HG03097 (cell line): ENCODE measurements at regions not wholly inside any gene's neighbourhood (a gene's known extent, or its start where the extent isn't known, plus 50 kb on each side); places are given as distances from the start of the nearest gene placed in this dataset.

Experiments
- ATAC-seq: cut with Tn5 transposase; IDR thresholded peaks from one replicate; pipeline ENCODE4 v1.9.1; 2021; ENCODE audit not compliant: unreplicated experiment, low FRiP score

DNA sequence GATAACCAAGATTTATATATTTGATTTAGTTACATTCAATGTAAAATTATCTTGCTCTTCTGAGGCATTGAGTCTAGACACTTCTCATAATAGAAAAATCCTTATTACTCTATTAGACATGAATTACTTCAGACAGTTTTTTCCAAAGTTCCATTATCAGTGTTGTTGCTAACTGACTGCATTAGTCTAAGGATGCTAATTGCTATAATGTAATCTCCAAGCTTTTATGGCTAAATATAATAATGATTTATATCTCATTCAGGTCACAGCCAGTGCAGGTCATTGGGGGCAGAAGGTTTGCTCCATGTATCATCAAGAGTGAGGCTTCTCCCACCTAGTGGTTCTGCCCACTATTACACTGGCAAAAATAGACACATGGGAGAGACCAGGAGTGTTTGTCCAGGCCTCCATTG lies 377.2 kb upstream of the DDI1 start:
- no peak for ATAC-seq

DNA sequence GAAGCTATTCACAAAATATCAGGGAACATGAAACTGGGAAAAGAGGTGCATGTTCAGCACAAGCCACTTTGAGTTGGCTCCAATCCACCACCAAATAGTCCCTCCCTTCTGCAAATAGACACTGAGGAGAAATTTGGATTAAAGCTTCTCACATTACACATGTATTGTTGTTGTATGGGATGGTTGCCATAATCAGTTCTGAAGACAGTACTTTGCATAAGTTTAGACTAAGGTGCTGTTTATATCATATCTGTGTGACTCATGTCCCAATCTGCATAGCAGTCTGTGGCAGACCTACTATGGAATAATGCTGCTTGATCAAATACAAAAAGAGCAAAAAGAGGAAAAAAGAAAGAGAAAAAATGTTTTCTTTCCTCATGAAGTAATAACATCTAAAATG lies 376.7 kb upstream of the DDI1 start:
- ATAC-seq: no peak

DNA sequence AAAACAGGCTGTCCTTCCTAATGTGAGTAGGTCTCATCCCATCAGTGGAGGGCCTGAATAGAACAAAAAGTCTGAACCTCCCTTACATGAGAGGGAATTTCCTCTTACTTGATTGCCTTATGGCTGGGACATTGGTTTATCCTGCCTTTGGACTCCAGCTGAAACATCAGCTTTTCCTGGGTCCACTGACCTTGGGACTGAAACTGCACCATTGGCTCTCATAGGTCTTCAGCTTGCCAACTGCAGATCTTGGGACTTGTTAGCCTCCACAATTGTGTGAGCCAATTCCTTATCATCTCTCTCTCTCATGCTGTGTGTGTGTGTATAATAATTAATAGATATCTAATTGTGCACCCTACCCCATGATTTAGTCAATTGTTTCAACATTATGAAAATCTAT lies 375.3 kb upstream of the DDI1 start:
- ATAC-seq: no peak

DNA sequence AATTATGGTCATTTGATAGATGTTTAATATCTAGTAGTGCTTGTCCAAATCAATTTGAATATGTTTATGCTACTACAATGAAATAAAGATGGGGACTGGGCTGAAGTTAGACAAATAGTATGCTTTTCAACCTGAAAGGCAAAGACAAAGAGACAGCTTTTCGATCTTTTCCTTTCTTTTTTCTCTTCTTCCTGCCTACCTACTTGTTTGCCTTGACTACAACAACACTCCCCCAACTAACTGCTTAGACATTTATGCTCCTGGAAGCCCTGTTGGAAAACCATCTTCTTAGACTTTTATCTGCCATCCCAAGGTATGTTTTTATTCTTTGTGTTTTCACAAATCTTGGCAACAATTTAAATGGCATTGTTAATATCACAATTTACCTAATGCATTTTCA lies 374.4 kb upstream of the DDI1 start:
- ATAC-seq: no peak

DNA sequence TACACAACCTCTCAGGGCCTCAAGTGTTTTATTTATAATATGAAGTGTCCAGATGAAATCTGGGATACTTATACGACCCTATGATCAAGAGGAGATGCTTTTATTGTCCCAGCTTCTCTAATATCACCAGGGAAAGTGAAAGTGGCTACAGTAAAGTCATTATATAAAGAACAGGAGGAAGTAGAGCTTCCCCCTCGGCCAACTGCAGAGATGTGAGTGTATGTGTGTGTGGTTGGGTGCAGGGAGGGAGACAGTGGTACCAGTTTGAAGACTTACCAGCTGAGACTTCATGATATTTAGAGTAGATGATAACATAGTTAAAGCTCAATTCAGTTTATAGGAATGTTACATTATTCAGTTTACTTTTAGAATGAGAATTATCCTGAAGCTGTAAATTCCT lies 373.6 kb upstream of the DDI1 start:
- ATAC-seq: no peak

DNA sequence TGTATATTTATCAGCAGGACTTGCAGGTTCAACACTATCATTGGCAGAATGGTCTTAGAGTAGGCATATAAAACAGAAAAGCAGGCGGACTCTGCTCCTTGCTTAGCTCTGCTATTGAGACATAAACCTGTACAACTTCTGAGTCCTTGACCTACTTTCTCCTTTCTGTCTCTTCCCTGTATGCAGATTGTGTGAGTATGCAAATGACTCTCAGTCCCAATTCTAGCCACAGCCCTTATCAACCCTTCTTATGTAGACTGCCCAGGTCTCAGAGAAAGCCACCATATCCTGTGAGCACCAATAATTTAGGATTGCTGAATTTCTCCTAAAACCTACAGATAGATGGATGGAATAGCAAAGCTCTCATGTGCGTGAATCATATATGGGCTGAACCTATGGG lies 367.6 kb upstream of the DDI1 start:
- ATAC-seq: no peak

DNA sequence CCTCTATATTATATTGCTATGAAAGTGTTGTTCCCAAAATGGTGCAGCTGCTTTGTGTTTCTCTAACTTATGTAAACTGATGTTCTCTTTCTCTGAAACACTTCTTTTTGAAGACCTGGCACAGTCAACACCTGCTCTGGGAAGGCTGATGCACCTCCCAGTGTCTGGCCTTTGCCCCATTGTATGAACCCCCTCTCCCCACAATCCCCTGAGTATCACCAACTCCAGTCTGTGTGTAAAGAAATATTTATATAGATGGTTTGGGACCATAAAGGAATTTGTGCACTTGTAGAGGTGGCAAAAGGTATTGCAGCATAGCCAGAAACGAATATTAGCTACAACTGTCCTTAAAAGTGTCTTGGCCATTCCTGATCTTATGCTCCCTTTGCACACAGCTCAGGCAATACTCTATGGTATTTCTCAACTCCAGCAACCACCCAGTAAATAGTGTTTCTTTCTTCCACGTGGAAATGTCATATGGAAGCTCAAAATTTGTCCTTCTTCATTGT lies 365.2 kb upstream of the DDI1 start:
- ATAC-seq: no peak

DNA sequence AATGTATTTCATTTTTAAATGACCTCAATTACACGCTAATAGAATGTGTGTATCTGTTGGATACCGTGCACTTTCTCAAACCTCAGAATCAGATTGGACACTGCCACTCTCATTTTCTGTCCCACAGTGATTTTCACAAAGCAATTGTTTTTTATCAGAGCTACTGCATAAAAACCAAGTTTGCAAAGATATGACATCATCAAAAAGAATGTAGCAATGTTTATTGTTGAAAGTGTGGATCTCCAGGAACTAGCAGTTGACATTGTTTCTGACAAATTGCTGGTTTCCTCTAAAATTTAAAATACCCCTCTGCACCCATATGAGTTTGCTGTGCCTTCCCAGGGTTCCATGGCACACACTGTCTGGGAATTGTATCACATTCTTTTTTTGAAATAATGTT lies 362.7 kb upstream of the DDI1 start:
- no peak for ATAC-seq

DNA sequence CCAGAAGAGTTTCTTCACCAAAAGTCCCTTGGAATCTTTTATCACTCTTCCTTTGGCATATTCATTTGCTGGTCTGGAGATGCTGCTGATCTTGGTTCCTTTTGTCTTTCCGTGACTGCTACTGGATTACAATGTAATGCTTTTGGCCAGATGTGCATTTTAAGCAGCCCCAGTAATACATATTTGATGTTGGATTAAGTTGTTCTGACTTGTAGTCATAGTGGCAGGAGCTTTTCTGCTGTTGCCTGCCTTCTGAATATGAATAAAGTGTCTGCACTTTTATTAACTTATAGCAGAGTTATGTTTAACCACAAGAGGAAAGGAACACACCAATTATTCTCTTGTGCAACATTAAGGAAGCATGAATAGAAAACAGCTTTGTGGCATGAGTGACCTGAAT lies 360.0 kb upstream of the DDI1 start:
- ATAC-seq: no peak

DNA sequence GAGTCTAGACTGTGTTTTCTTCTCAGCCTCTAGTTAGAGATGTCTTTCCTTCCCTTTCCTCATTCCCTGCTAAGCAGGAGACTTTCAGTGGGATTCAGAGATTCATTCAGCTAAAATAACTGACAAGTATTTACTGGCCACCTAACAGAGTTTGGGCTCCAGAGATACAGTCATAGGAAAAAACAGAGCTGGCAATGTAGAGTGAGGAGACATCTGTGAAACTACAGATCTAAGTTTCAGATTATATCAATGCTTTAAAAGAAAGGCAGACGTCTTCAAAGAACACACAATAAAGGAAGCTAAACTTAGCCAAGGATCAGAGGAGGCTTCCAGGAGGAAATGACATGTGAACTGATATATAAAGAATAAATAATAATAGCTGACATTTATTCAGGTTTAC lies 355.6 kb upstream of the DDI1 start:
- no peak for ATAC-seq

DNA sequence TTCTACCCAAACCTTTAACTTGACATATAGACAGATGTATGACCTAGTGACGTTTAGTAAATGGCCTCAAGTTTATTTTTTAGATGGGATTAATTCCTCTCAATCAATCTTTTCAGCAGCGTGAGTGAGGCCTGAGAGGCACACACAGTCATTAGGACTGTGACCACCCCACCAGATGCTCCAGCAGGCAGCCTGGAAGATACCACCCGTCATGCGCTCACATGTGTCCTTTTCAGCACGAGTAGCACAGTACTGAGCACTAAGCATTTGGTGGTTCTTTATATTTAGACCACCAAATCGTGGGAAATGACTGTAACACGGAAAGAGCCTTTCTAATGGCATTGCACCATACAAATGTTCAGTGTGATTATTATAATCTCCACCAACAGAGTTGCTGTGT lies 354.6 kb upstream of the DDI1 start:
- ATAC-seq: peak; percentile 7

DNA sequence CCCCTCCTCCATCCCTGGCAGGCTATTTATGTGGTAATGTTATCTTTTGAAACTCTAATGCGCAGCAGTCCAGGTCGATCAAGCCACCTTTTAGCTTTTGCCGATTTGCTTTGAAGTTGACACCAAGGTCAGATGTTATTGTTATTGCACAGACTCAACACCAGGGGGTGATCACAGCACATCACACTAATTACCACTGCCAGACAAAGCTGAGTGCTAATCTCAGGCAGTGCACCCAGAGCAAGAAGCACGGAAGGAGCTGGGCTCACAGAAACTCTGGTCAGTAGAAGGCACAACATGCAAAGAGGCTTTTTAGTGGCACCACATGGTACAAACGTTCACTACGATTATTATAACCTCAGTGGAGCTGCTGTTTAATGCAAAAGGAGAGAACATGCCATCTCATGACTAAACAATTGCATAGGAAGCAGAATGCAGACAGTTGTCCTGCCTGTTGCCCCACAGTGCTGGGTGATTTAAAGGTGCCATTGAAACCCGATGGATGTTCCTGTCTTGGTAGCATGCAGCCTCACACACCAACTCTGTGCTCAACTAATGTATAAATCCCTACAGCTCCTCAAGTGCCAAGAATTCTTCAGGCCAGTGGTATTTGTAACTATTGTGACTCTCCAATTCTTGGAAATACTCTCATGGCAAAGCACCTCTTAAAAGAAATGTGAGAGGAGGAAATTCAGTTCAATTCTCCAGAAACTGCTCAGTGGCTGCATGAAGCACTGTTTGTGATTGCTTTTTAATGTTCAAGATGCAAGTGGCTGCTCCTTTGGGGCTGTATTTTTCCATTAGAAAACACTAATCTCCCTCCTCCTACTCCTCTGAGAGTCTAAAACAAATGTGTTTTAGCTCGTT lies 353.9 kb upstream of the DDI1 start:
- ATAC-seq: peak; percentile 92

DNA sequence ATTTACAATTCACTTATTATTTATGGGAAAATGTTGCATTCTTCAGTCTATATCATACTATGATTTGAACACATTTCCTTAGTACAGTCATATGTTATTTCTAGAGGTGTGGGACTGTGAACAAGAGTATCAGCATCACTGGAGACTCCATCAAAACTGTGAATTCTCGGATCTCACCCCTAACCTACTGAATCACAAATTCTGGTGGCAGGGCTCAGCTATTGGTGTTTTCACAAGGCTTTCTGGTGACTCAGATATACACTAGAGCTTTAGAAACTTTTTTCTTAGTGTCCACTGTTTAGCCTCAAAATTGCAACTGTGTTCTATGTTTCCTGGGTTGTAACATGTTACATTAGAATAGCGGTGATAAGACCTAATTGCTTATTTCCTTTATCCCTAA lies 352.9 kb upstream of the DDI1 start:
- ATAC-seq: no peak

DNA sequence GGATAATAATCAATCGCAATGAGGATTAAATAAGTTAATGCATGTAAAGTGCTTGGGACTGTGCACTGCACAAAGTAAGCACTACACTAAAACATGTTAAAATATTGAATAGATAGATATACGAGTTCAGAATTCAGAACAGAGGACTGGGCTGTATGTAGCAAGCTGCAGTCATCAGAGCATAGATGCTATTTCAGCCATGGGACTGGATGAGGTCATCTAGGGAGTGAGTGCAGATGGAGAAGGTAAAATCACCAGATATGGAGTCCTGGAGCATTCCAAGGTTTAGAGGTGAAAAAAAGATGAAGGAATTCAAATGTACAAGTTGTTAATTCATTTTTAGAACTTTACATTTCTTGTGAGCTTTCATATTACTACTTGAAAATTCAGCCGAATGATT lies 347.5 kb upstream of the DDI1 start:
- ATAC-seq: no peak

DNA sequence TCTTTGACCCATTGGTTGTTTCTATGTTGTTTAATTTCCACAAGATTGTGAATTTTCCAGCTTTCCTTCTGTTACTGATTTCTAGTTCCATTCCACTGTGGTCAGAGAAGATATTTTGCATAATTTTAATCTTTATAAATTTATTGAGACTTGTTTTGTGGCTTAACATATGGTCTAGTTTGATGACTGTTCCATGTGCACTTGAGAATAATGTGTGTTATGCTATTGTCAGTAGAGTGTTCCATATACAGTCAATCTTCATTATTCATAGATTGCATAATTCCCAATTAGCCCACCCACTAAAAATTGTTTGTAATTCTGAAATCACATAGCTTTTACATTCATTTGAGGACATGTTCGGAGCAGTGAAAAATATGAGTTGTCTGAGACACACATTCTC lies 346.1 kb upstream of the DDI1 start:
- no peak for ATAC-seq

DNA sequence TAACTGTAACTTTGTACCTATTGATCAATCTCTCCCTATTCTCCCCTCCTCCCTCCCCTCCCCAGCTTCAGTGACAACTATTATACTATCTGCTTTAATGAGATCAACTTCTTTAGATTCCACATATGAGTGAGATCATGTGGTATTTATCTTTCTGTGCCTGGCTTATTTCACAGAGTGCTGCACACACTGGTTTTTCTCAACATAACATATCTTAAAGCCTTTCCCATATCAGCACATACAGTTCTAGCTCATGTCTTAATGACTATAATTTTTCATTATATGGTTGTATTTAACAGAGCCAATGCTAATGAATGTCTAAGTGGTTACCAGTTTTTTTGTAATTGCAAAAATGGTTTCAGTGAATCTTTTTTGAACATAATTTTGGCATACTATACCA lies 340.3 kb upstream of the DDI1 start:
- no peak for ATAC-seq

DNA sequence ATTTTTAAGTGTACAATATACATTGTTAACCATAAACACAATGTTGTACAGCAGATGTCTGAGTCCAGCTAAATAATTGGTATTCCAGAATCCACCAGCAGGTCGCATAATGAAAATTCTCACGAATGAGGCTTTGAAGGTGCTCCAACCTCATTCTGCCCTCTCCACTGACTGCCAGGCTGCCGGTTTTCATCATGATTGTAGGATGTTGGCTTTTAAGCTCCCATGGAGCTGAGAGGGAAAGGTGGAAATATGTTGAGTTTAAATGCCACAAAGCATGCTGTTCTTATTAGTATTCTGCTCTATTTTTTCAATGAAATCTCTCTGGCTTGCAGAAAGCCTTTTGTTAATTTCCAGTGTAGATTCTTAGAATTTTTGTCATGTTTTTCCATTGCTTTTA lies 337.2 kb upstream of the DDI1 start:
- ATAC-seq: no peak

DNA sequence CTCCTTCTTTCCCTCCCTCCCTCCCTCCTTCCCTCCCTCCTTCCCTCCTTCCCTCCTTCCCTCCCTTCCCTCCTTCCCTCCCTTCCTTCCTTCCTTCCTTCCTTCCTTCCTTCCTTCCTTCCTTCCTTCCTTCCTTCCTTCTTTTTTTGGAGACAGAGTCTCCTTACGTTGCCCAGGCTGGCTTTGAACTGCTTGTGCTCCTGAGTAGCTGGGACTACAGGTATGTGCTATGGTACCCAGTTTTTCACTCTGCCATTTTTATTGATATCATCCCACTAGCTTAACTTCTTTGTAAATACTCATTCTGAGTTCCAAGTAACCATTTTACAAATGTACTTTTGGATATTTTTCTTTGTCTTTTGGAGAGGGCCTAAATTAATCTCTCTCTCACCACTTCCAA lies 336.8 kb upstream of the DDI1 start:
- ATAC-seq: no peak

DNA sequence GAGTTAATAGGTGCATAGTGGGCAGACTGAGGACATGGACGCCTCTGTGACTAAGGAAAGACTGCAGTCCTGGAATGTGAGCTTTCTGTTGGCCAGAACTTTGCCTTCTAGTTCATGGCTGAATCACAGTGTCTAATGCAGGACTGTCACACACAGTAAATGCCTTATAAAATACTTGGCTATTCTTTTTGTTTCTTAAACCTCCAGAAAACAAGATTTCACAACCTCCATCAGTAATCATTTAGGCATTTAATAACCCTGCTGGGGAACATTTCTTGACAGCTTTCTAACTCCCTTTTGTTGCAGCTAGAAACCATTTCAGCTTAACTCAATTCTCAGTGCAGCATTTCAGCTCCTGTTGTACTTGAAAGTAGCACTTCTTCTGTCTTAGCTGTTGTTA lies 335.8 kb upstream of the DDI1 start:
- ATAC-seq: no peak

DNA sequence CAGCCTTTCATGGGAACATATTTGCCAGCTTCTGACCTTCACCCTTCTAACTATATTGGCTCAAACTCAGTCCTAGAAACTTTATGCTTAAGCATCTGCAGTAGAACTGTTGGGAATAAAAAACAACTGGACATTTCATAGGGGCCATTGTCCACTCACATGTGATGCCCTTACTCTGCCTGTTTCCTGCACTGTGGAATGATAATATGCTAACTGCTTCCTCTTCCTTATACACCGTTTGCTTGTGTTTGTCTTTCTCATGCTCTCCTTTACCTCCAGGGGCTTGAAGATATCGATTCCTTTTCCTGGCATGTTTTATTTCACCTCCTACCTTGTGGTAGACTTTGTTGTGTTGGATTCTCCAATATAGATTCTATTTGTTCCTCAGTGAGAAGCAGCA lies 333.0 kb upstream of the DDI1 start:
- ATAC-seq: no peak

DNA sequence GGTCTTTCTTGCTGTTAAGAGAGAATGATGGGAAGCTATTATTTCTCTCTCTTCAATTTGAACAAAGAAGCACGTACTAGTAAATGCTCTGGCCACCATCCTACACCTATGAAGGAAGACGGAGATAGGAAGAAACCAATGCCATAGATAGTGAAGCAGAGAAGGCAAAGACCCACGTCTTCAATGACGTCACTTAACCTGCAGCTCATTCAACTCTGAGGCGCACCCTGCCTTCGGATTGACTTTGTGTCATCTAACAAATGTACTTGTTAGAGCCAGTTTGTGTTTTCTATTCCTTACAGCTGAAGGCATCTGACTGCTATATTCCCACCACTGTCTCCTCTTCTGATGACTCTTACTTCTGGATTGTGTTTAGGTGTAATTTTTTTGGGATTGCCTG lies 332.5 kb upstream of the DDI1 start:
- no peak for ATAC-seq

DNA sequence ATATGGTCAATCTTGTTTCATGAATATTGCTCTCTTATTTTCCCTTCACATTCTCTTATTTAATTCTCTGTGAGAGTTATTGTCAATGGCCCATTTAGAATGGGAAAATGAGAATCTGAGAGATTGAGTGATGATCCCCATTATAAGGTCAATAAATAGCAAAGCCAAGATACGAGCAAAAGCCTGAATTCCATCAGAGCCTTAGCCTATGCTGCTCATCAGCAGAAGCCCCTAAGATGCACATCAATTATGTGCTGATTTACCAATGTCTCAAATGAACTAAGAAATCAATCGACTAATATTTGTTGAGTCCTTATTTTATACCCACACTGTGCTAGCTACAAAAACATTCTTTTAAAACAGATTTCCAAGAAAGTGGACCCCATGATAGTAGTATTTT lies 330.8 kb upstream of the DDI1 start:
- ATAC-seq: no peak

DNA sequence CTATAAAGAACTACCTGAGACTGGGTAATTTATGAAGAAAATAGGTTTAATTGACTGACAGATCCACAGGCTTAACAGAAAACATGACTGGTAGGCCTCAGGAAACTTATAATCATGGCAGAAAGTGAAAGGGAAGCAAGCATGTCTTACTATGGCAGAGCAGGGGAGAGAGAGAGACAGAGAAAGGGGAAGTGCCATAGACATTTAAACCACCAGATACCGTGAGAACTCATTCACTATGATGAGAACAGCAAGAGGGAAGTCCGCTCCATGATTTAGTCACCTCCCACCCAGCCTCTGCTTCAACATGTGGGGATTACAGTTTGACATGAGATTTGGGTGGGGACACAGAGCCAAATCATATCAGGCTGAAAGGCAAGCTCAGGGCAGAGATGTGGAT lies 327.1 kb upstream of the DDI1 start:
- no peak for ATAC-seq
